Stimulated activated CD8-positive, alpha-beta memory T cell treated with anti-CD3 and anti-CD28 coated beads, Interleukin-2, amount 100 ng/mL, for 48 hours (primary cell): ENCODE measurements at regions not wholly inside any gene's neighbourhood (a gene's known extent, or its start where the extent isn't known, plus 50 kb on each side); places are given as distances from the start of the nearest gene placed in this dataset.
"Not testable (repeated sequence)": the region's sequence is repeated elsewhere in the genome, so short reads cannot be mapped to it uniquely, and the experiment has no call there.

ENCODE experiments used
- DNase-seq, 2 donors: peaks; one replicate each; pipeline ENCODE4 v3.0.0-alpha.2; 2020; ENCODE audit warnings: low read depth in 2 of 2

DNA sequence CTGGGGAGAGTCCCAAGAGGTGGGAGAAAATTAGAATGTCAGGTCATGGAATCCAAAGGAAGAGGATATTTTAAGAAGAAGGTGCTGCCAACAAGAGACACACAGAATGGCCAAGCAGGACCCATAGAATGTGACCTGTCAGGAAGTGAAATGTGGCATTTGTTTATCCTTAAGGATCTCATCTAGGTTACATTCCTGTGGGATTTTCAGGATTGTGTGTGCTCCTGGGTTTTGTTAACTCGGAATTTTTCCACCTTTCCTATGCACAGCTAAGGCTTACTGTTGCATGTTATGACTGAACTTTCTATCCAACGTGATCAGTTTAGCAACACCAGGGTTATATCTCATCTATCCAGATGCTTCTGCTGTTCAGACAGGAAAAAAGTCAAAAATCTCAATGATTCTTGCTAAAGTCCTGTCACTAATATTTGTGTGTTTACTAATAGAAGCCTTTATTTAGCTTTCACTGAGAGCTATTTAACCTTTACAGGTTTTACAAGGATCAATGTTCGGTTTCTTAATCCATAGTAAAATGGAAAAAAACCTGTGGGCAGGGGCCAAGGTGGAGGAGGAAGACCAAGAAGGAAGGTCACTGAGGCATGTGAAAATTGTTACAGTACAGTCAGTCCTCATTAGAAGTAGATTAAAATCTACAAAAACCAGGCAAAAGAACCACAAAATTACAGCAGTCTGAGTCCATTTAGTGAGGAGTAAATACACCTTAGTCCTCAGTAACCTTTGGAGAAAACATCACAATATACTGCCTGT is 437.8 kb upstream of the NPVF start:
- no peak for DNase-seq

DNA sequence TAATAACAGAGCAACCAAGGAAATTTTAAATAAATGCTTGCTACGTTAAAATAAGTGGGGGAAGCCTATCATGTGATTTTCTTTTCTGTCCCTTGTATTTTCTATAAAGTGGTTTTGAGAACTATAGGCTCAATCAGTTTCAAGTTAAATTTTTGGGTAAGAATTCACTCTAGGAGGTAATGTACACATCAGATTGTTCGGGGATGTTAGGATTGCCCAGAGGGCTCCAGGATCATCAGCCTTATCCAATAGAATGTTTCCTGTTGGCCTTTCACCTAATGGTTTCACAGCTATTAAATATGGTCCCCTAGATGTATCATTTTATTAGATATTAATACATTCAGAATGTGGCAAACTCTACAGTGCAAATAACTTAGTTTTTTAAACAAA is 438.4 kb upstream of the NPVF start:
- DNase-seq, result no peak

DNA sequence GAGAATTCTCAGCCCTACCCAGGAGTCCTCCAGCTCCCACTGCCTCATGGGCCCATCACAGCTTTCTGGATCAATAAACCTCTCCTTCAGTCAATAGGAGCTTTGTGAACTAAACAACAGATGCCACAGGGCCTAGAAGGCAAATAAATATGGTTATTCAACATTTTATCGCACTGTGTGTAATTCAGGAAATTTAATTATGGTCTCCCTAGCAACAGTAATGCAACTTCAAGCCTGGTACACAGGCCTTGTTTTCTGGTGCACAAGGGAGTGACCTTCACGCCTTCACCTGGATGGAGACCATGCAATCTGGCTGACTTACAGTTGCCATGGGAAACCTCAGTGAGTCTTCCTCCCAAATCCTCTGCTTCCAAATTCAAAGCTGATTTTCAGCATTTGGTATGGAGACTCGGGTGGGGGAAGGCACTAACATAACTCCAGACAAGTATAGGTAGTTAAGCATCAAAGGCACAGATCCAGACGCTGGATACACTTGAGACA is 441.0 kb upstream of the NPVF start:
- no peak for DNase-seq

DNA sequence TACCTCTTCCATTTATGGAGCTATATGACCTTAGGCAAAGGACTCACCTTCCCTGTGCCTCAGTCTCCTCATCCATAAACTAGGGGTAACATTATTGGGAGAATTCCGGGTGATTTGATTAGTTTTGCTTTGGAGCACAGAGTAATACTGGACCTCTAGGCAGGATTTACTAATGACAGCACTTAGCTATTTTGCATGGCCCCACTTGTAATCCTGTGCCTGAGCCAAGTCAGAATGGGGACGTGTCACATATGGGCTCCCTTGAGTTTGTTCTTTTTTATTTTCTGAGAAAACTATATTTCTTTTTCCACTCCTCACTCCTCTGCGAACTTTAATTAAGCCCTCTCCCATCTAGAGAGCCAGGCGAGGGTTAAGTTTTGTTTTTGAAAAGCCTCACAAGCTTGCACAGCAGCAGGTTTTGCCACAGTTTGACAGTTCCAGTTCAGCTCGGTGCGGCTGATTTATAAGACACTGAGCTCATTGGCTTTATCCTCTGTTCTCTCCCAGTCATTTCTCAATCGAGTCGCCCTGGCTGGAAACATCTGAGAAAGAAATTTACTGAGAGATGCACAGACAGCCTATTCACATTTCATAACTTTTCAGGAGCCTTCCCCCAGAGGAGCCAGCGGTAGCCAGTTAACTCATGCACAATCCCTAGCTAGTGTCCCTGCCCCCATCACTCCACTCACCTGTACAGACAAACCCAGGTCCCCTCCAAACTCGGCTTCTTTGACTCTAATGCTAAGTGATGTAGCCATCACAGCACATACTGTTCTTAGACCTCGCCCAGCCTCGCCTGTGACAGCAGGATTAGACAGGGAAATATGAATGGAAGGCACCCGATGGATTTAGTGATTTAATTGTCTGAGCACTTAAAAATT is 441.9 kb upstream of the NPVF start:
- DNase-seq, result no peak

DNA sequence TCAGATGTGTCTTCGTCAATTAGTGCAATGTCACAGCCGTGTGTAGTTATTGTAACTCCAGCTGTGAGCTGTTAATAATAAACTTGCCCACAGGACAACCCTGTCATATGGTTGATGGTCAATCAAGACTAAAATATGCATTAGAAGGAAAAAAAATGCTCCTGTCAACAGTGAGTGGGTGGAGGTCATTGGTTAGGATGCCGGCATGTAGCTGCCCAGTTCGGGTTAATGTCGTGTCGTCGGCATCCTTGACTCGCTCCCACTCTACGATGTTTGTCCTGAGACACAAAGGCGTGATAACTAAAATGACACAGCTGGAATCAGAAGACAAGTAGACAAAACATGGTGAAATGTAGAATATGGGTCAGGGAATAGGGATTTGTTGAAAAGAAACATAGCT is 442.8 kb upstream of the NPVF start:
- DNase-seq, result no peak

DNA sequence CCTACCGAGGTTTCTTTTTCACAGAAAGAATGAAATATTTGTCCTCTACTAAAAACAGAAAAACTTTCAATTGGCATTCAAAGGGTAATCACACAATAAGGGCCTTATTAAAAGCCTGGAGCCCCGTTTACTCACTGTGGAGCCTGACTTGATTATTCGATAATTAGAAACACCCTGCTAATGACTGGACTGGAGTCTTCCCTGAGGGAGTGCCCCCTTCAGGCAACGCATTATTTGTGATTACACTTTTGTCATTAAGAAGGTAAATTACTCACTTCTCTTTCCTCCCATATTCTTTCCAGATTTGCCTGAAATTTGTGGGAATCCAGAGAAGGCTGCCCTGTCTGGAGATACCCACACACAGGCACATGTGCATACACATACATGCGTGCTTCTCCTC is 444.2 kb upstream of the NPVF start:
- DNase-seq, result no peak

DNA sequence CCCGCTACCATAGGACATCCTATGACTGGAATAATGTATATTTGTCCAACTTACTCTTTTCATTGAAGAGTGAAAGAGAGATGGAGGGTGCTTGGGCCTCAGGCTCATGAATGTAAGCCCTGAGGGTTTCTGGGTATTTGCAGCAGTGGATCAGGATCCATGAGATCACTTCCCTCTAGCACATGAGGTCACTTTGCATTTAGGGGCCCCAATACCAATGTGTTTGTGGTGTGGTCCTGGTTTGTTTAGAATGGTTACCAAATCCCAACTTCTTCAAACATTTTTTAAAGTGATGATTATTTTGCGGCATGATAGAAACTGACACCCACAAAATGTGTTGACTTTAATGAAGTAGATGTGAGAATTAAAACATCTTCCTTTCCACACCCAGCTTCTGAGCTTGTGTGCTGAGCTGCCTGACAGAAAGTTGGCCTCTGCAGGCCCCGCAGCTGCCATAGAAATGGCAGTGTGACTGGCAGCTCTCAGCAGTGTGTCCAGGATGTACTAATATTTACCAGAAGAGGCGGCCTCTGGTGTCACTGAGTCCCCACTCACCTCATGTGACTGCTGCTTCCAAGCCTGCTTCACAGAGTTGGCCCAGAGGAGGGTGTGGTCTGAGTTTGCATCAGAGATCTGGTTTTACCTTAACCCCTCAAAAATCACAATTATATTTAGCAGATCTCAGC is 447.6 kb upstream of the NPVF start:
- no peak for DNase-seq

DNA sequence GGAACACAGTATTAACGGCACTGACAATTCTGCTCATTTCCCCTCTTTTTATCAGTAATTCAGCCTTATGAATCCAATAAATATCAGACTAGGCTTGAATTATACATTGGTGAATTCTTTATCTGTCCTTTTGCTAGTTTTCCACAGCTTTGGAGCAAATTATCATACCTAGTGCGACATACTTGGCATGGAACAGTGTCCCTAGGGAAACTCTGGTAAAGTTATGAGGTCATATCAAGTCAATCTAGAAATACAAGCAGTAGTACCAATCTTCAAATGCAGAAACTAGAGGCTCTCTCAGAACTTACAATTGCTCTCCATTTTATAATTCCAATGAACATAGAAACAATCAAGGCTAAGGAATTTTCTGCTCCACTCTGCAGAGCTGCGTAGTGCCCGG is 449.3 kb upstream of the NPVF start:
- no peak for DNase-seq

DNA sequence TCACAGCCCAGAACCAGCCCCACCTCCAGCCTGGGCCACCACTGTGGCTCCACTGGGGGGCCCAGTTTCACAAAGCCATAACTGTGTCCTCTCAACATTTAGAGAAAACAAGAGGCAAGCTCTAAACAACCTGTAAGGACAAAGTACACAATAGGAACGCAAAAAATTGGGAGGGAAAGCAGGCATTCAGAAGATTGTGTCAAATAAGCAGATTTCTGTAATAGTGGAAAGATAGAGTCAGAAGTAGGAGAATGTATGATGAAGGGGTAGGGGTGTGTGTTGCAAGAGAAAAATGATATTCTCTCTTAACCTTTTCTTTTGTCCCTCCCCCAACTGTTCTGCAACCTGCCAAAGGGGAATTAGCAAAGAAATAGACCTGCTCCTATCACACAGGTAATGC is 449.9 kb upstream of the NPVF start:
- DNase-seq, result no peak

DNA sequence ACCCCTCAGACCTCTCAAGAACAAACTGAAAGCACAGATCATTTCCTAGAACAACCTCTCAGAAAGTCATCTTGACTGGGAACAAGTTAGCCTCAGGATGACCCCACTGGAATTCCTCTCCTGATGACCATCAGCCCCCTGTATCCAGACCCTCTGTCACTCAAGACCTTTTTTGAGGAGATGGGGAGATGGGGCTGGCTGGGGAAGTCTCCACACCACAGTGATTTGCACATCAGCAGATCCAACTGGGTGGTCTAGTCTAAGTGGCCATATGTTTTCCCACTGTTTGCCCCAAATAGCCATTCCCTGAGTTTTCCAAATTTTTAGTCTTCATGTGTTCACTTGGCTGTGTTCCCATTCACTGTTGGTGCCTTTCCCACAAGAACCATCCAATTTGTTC is 452.4 kb upstream of the NPVF start:
- no peak for DNase-seq

DNA sequence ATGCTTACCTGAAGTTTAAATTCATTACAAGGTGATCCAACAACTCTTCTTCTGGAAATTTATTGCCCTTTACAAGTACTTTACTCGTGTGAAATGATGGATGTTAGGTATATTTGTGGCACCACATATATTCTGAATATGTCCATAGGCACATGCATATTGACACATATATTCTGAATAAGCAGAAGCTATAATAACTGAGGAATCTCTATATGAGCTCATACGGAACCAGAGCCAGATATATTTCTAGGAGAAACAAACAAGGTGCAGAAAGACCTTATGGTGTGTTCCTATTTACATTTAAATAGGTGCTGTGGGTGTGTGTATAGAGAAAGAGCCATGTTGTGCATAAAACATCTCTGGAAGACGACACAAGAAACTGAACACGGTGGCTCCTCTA is 456.1 kb upstream of the NPVF start:
- no peak for DNase-seq

DNA sequence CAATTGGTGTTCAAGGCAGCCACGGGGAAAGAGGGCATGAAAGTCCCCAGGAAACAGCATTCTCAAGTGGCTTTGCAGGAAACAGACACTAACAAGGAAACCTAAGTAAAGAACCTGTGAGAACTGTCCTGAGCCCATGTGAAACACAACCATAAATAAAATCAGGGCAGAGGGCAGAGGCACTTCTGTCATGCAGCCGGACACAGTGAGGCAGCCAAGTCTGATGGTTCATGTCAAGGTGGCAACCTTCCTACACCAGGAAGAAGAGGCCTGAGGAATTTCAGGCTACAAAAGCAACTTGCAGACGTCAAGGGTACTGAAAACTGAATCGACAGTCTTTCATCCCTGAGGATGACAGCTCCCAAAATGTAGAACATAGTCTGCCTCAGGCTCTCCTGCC is 458.2 kb upstream of the NPVF start:
- no peak for DNase-seq

DNA sequence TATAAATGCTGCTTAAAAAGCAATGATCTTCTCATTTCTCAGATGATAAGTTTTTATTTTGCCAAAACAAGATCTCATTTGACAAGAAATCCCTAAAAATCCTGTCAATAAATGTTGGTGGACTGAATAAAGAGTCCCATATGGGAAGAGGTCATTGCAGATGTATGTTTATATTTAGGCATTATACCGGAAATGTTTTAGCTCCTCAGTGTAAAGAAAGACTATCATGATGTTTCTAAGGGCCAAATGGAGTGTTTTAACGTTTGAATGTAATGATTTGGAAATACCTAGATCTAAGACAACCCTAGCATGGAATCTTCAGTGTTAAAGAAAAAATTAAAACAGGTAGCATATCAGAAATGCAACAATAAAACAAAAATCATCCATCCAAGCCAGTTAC is 457.8 kb upstream of the NFE2L3 start:
- DNase-seq, result no peak

DNA sequence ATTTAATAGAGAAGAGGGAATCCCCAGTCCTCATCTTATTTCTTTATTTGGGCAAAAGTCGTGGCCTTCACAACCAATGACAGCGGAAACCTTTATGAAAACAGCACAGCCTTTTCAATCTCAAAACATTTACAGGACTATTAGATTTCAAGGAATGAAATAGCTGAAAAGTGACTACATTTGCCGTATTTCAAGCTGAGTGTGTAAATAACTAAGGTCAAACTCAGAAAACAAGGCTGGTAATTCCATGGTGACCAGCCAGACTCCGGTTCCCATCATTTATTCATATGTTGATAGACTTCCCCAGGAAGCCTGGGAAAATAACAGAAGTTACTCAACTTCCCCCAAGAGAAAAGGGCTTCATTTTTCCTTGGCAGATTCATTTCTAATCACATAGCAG is 457.3 kb upstream of the NFE2L3 start:
- DNase-seq, result no peak

DNA sequence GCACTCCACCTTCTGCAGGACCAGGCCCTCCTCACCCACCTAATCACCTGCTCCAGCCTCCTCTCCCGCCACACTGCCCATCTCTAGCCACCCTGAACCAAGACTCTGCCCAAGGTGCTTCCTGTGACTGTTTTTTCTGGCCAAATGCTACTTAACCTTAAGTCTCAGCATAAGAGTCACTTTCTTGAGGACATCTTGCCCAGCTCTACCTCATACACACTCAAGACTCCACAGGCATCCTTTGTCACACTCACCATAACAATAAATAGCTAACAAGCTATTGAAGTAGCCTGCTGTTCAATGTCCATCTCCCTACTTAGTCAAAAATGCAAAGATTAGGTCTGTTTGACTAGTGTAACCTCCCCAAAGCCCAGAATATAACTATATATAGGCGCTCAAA is 455.4 kb upstream of the NFE2L3 start:
- DNase-seq, result no peak

DNA sequence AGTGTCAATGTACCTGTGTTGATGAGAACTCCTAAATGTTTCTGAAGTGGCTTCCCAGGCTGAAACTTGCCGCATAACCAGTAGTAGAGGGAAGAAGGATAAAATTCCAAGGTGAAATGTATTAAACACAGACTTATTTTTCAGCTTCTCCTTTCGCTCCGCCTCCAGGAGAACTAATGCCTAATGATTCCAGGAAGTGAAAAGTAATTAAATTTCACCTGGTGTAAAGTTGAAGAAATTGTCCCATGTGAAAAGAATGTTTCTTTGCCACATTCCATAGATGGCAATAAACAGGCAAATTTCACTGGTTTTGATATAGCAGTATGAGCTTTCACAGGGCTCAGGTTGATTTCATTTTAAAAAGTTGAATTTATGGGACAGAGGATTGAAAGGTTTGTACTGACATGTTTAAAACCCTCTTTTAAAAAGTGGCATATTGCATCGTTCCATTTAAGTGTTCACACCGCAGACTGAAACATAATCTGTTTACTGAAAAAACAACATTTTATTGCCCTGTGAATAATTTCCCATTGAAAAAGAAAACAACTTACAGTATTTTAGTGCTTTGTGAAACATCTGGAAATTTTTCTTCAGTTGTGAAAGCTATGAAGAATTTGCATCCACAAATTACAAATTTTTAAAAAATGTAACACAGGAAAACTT is 453.4 kb upstream of the NFE2L3 start:
- no peak for DNase-seq

DNA sequence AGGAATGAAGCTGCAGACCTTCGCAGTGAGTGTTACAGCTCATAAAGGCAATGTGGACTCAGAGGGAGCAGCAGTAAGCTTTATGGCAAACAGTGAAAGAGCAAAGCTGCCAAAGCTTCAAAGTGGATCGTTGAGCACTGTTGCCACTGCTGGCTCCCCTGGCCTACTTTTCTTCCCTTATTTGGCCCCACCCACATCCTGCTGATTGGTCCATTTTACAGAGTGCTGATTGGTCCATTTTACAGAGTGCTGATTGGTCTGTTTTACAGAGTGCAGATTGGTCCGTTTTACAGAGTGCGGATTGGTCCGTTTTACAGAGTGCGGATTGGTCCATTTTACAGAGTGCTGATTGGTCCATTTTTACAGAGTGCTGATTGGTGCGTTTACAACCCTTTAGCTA is 451.9 kb upstream of the NFE2L3 start:
- DNase-seq, result not testable (repeated sequence)

DNA sequence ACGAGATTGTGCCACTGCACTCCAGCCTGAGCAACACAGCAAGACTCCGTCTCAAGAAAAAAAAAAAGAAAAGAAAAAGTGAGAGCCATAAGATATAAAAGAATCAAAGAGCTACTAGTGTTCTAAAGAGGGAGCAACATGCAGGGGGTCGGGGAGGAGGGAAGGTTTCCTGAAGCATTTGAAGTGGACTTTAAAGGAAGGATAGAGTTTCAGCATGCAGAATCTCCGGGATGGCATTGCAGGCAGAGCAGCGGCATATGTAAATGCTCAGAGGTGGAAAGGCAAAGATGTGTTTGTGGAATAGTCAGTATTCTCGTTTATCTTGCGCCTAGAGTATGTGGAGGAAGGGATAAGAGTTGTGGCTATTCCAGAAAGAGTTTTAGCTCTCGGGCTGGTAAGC is 447.6 kb upstream of the NFE2L3 start:
- DNase-seq, result no peak

DNA sequence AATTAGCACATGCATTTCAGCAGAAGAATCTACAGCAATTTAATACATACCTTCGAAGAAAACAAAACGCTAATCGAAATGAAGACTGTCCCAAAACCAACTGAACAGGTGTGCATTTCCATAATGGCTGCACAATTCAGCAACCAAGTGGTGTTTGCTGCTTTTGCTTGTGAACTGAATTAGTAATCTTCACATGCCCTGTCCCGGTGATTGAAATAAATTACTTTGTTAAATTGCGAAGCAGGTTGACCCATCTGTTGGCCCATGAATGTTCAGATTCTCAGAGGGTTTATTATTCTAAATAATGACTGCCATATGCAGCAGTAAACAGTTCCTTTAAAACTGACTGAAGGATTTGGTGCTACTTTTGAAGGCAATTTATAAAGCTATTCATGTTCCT is 445.2 kb upstream of the NFE2L3 start:
- DNase-seq, result no peak

DNA sequence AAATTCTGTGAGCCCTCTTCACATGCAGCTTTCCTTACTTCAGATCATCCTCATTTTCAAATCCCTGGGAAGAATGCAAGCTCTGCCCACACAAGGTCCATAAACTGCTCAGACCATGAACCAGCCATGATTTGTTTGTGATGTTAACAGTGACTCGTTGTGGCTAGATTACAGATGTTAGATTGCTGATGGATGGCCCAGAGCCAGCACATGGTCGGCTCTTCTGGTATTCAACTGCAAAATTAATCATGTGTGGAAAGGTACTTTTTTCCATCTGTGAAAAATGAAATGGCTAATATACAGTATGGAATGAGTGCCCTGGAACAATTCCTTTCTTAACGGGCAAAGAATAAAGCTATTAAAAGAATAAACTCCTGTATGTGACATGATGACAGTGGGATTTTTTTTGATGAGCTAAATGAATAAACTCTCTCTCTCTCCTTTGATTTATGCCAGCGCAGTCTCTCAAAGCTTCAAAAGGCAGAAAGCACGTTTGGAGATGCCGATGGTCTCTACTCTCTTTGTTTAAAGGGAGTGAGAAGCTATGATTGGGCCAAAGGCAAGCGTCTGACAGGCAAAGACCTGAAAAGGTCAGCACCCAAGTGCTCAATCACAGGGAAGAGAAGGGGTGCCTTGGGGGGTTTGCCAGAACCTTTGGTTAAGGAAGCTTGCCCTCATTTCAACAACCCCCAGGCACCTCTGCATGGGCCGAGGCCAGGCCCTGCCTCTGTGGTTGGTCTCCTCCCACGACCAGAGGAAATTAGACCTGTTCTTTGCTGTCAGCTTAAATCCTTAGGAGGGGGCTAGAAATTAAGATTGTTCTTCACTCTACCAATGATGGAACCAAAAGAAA is 444.0 kb upstream of the NFE2L3 start:
- no peak for DNase-seq

DNA sequence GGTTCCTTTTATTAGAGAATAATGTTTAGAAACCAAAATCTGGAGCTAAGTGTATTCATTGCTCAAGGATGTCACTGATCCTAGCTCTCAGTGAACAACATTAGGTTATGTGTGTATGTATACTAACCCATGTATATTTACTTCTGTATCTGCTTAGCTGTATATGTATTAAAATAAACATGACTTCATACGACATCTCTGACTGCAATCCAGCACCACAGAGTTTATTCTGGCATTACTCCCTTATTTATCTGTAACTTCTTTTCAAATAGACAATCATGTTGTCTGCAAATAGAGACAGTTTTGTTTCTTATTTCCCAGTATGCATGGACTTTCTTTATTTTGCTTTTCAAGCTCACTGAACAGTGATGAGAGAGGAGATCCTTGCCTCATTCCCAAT is 441.0 kb upstream of the NFE2L3 start:
- no peak for DNase-seq
